Liver (tissue), 7 donors: ENCODE measurements at regions not wholly inside any gene's neighbourhood (a gene's known extent, or its start where the extent isn't known, plus 50 kb on each side); places are given as distances from the start of the nearest gene placed in this dataset.

ENCODE experiments used
- DNase-seq: peaks from one replicate; pipeline ENCODE4 v3.0.0-alpha.2; 2017; ENCODE audit warnings: low spot score
- H3K27ac ChIP-seq, 2 donors: one replicate each; pipeline ENCODE4 v1.7.0; 2013; ENCODE audit warnings: inconsistent platforms in 2 of 2, low read length in 2 of 2, control low read depth in 1 of 2, low read depth in 1 of 2, mild to moderate bottlenecking in 1 of 2
- H3K27me3 ChIP-seq, 4 donors: one replicate each; pipeline versions ENCODE4 v1.6.1 to v1.7.0; 2013; ENCODE audit warnings: low read length in 3 of 4, inconsistent platforms in 1 of 4, mild to moderate bottlenecking in 1 of 4, moderate library complexity in 1 of 4; ENCODE audit not compliant: control insufficient read depth in 4 of 4, insufficient read depth in 4 of 4
- H3K36me3 ChIP-seq, 4 donors: one replicate each; pipeline versions ENCODE4 v1.6.1 to v1.7.0; 2013; ENCODE audit warnings: low read length in 3 of 4, mild to moderate bottlenecking in 3 of 4, low read depth in 1 of 4, moderate library complexity in 1 of 4; ENCODE audit not compliant: control insufficient read depth in 4 of 4, insufficient read depth in 3 of 4
- H3K4me1 ChIP-seq, 4 donors: one replicate each; pipeline versions ENCODE4 v1.6.1 to v1.7.0; 2013; ENCODE audit warnings: low read length in 3 of 4, mild to moderate bottlenecking in 3 of 4, moderate library complexity in 1 of 4; ENCODE audit not compliant: control insufficient read depth in 4 of 4, insufficient read depth in 4 of 4
- H3K4me3 ChIP-seq, 3 donors: one replicate each; pipeline versions ENCODE4 v1.6.1 to v1.7.0; 2013; ENCODE audit warnings: low read length in 3 of 3, control low read depth in 1 of 3, low read depth in 1 of 3, mild to moderate bottlenecking in 1 of 3
- H3K9ac ChIP-seq, 2 donors: one replicate each; pipeline ENCODE4 v1.7.0; 2013; ENCODE audit warnings: low read length in 2 of 2, mild to moderate bottlenecking in 2 of 2, moderate library complexity in 2 of 2, control low read depth in 1 of 2, low read depth in 1 of 2
- H3K9me3 ChIP-seq, 4 donors: one replicate each; pipeline versions ENCODE4 v1.6.1 to v1.7.0; 2013; ENCODE audit warnings: low read length in 3 of 4; ENCODE audit not compliant: control insufficient read depth in 4 of 4
- ATF3 ChIP-seq: IDR thresholded peaks from 2 replicates; pipeline ENCODE4 v1.6.1; 2016; ENCODE audit warnings: antibody characterized with exemption
- EGR1 ChIP-seq, 2 donors: IDR thresholded peaks; 2 replicates each; pipeline ENCODE4 v1.6.1; 2016 to 2018; ENCODE audit warnings: antibody characterized with exemption in 2 of 2, low read depth in 2 of 2
- FOXA2 ChIP-seq: IDR thresholded peaks from 2 replicates; pipeline ENCODE4 v1.6.1; 2016; ENCODE audit warnings: antibody characterized with exemption
- GABPA ChIP-seq, 2 donors: IDR thresholded peaks in 1 of 2; conservative IDR thresholded peaks in 1 of 2; 2 replicates each; pipeline ENCODE4 v1.6.1; 2016; ENCODE audit warnings: antibody characterized with exemption in 2 of 2, mild to moderate bottlenecking in 1 of 2, moderate library complexity in 1 of 2
- HNF4A ChIP-seq, 2 donors: conservative IDR thresholded peaks; 2 replicates each; pipeline ENCODE4 v1.6.1; 2016; ENCODE audit warnings: antibody characterized with exemption in 2 of 2, mild to moderate bottlenecking in 2 of 2
- HNF4G ChIP-seq: IDR thresholded peaks from 2 replicates; pipeline ENCODE4 v1.6.1; 2016; ENCODE audit warnings: antibody characterized with exemption
- JUND ChIP-seq, 2 donors: IDR thresholded peaks; 2 replicates each; pipeline ENCODE4 v1.6.1; 2016; ENCODE audit warnings: antibody characterized with exemption in 2 of 2
- MAX ChIP-seq: IDR thresholded peaks from 2 replicates; pipeline ENCODE4 v1.6.1; 2016; ENCODE audit warnings: antibody characterized with exemption
- RAD21 ChIP-seq, 2 donors: IDR thresholded peaks; 2 replicates each; pipeline ENCODE4 v1.6.1; 2016; ENCODE audit warnings: antibody characterized with exemption in 2 of 2, mild to moderate bottlenecking in 2 of 2
- REST ChIP-seq: IDR thresholded peaks from 2 replicates; pipeline ENCODE4 v1.6.1; 2016; ENCODE audit warnings: antibody characterized with exemption, mild to moderate bottlenecking
- RXRA ChIP-seq, 2 donors: IDR thresholded peaks; 2 replicates each; pipeline ENCODE4 v1.6.1; 2017 to 2018; ENCODE audit warnings: antibody characterized with exemption in 2 of 2, mild to moderate bottlenecking in 1 of 2
- SP1 ChIP-seq: IDR thresholded peaks from 2 replicates; pipeline ENCODE4 v1.6.1; 2018; ENCODE audit warnings: antibody characterized with exemption, mild to moderate bottlenecking
- TAF1 ChIP-seq: conservative IDR thresholded peaks from 2 replicates; pipeline ENCODE4 v1.6.1; 2016; ENCODE audit warnings: antibody characterized with exemption, mild to moderate bottlenecking
- YY1 ChIP-seq: IDR thresholded peaks from 2 replicates; pipeline ENCODE4 v1.6.1; 2016; ENCODE audit warnings: antibody characterized with exemption, mild to moderate bottlenecking
- WGBS: extraction: QIAGEN DNeasy Blood & Tissue Kit; methylation state at CpG from one replicate; pipeline ENCODE4 v1.1.7; 2013; 5-methylcytosine and 5-hydroxymethylcytosine counted together
- donor health status: healthy.
- donor health status: healthy.
- donor health status: healthy.
- donor health status: healthy.

GRCh38 chr4:145320294-145320693 is 139.9 kb upstream of the OTUD4 start:
- WGBS, result 65% methylated on average over 5 of the region's 5 CpGs
- Histone ChIP-seq H3K4me3 (no peak overlapping the region), H3K36me3 (no peaks in the 10 kb centered on the region), H3K27ac (no peak overlapping the region), H3K27me3 (no peaks in the 10 kb centered on the region), H3K9me3 (no peaks in the 10 kb centered on the region), H3K9ac (no peak overlapping the region), H3K4me1 (no peaks in the 10 kb centered on the region)
- TF ChIP-seq MAX, result no peak
- TF ChIP-seq FOXA2, result no peak
- no peak for TF ChIP-seq REST
- TF ChIP-seq GABPA (IDR thresholded peaks at IDR 0.05 in 1 of 2, conservative IDR thresholded peaks at IDR 0.05 in 1 of 2), result no peak
- DNase-seq, result no peak

GRCh38 chr4:145319751-145320150 is 139.4 kb upstream of the OTUD4 start:
- no peaks in the 10 kb centered on the region for H3K4me1 ChIP-seq
- H3K27ac ChIP-seq, result no peak overlapping the region
- H3K9me3 ChIP-seq, result no peaks in the 10 kb centered on the region
- no peak for DNase-seq
- TF ChIP-seq RAD21 (IDR thresholded peaks at IDR 0.05) (no peak), EGR1 (IDR thresholded peaks at IDR 0.05; ENCODE audit: low read depth in 2 of 2) (no peak), REST (no peak), MAX (no peak)
- H3K27me3 ChIP-seq, result no peaks in the 10 kb centered on the region
- H3K4me3 ChIP-seq, result no peak overlapping the region
- no peaks in the 10 kb centered on the region for H3K36me3 ChIP-seq
- WGBS, result 78% methylated on average over 2 of the region's 2 CpGs
- H3K9ac ChIP-seq, result no peak overlapping the region

GRCh38 chr4:145316897-145317574 is 136.6 kb upstream of the OTUD4 start:
- H3K4me1 ChIP-seq, result no peaks in the 10 kb centered on the region
- WGBS, result 88% methylated on average over 2 of the region's 2 CpGs
- DNase-seq, result no peak
- H3K9ac ChIP-seq, result no peak overlapping the region
- H3K27ac ChIP-seq, result no peak overlapping the region
- H3K27me3 ChIP-seq, result no peaks in the 10 kb centered on the region
- H3K9me3 ChIP-seq, result no peaks in the 10 kb centered on the region
- H3K36me3 ChIP-seq, result no peaks in the 10 kb centered on the region
- no peak overlapping the region for H3K4me3 ChIP-seq
- no peak for TF ChIP-seq ATF3
- no peak for TF ChIP-seq HNF4G
- no peak for TF ChIP-seq GABPA (IDR thresholded peaks at IDR 0.05 in 1 of 2, conservative IDR thresholded peaks at IDR 0.05 in 1 of 2)
- TF ChIP-seq RAD21 (IDR thresholded peaks at IDR 0.05), result no peak
- TF ChIP-seq JUND (IDR thresholded peaks at IDR 0.05), result no peak
- no peak for TF ChIP-seq HNF4A (conservative IDR thresholded peaks at IDR 0.05)
- no peak for TF ChIP-seq RXRA (IDR thresholded peaks at IDR 0.05)
- TF ChIP-seq REST, result no peak
- no peak for TF ChIP-seq YY1
- TF ChIP-seq TAF1, result no peak
- no peak for TF ChIP-seq MAX
- no peak for TF ChIP-seq FOXA2
- no peak for TF ChIP-seq EGR1 (IDR thresholded peaks at IDR 0.05; ENCODE audit: low read depth in 2 of 2)
- no peak for TF ChIP-seq SP1
